CD14-positive monocyte (primary cell): ENCODE measurements at regions not wholly inside any gene's neighbourhood (a gene's known extent, or its start where the extent isn't known, plus 50 kb on each side); places are given as distances from the start of the nearest gene placed in this dataset.

Source experiments
- DNase-seq, 3 donors: peaks; one replicate each; pipeline ENCODE4 v3.0.0-alpha.2; 2011 to 2022
- H2AFZ ChIP-seq: 2 replicates; pipeline ENCODE4 v1.6.0; 2012; ENCODE audit warnings: mild to moderate bottlenecking, low read depth, low read length, inconsistent platforms; ENCODE audit not compliant: insufficient read depth, poor library complexity, severe bottlenecking
- H3K27ac ChIP-seq, 2 donors: 1 replicate in 1 of 2; 2 replicates in 1 of 2; pipeline ENCODE4 v1.5.1; 2012 to 2013; ENCODE audit warnings: low read length in 2 of 2, control low read depth in 1 of 2, inconsistent platforms in 1 of 2, low read depth in 1 of 2, mild to moderate bottlenecking in 1 of 2
- H3K27me3 ChIP-seq, 2 donors: one replicate each; pipeline versions ENCODE4 v1.6.0 to v1.6.1; 2011 to 2013; ENCODE audit warnings: low read length in 2 of 2; ENCODE audit not compliant: control insufficient read depth in 2 of 2, insufficient read depth in 2 of 2
- H3K36me3 ChIP-seq, 2 donors: replicated peaks in 1 of 2; 1 replicate in 1 of 2; 2 replicates in 1 of 2; pipeline versions ENCODE4 v1.5.1 to v1.6.1; 2012 to 2013; ENCODE audit warnings: low read length in 2 of 2, control low read depth in 1 of 2, inconsistent platforms in 1 of 2, mild to moderate bottlenecking in 1 of 2; ENCODE audit not compliant: insufficient read depth in 2 of 2, control insufficient read depth in 1 of 2
- H3K4me1 ChIP-seq, 2 donors: 1 replicate in 1 of 2; 2 replicates in 1 of 2; pipeline versions ENCODE4 v1.5.1 to v1.6.1; 2012 to 2013; ENCODE audit warnings: low read length in 2 of 2, control low read depth in 1 of 2, inconsistent platforms in 1 of 2, mild to moderate bottlenecking in 1 of 2, moderate library complexity in 1 of 2; ENCODE audit not compliant: insufficient read depth in 2 of 2, control insufficient read depth in 1 of 2
- H3K4me2 ChIP-seq: replicated peaks from 2 replicates; pipeline ENCODE3; 2012; ENCODE audit warnings: low read length, moderate library complexity, mild to moderate bottlenecking; ENCODE audit not compliant: poor library complexity, severe bottlenecking; ENCODE audit errors: extremely low read depth
- H3K4me3 ChIP-seq, 3 experiments: fragments of 200-600 bp in 1 of 3; sonication (generic) in 1 of 3; replicated peaks in 1 of 3; 1 replicate in 2 of 3; 2 replicates in 1 of 3; pipeline ENCODE4 v1.5.1; 2011 to 2013; ENCODE audit warnings: low read length in 3 of 3, mild to moderate bottlenecking in 3 of 3, control low read depth in 2 of 3, low read depth in 2 of 3, inconsistent platforms in 1 of 3, moderate library complexity in 1 of 3
- H3K79me2 ChIP-seq: 2 replicates; pipeline ENCODE4 v1.6.0; 2012; ENCODE audit warnings: mild to moderate bottlenecking, control low read depth, inconsistent platforms, low read length, moderate library complexity; ENCODE audit not compliant: insufficient read depth
- H3K9ac ChIP-seq: 2 replicates; pipeline ENCODE4 v1.6.0; 2017; ENCODE audit warnings: low read length, mild to moderate bottlenecking; ENCODE audit not compliant: insufficient read depth, poor library complexity, severe bottlenecking
- H3K9me3 ChIP-seq, 2 donors: replicated peaks in 1 of 2; 1 replicate in 1 of 2; 2 replicates in 1 of 2; pipeline versions ENCODE4 v1.5.1 to v1.6.1; 2012 to 2013; ENCODE audit warnings: low read length in 2 of 2, control low read depth in 1 of 2; ENCODE audit not compliant: control insufficient read depth in 1 of 2, insufficient read depth in 1 of 2
- H4K20me1 ChIP-seq: 2 replicates; pipeline ENCODE4 v1.6.0; 2012; ENCODE audit warnings: mild to moderate bottlenecking, low read length, control low read depth, moderate library complexity; ENCODE audit not compliant: insufficient read depth
- H3K27ac Mint-ChIP-seq, 7 donors: one replicate each; pipeline ENCODE4 v1.8.0; 2020; ENCODE audit warnings: mild to moderate bottlenecking in 7 of 7, mixed read lengths in 7 of 7, moderate library complexity in 6 of 7, inconsistent platforms in 2 of 7
- H3K27me3 Mint-ChIP-seq, 3 donors: one replicate each; pipeline ENCODE4 v1.8.0; 2021 to 2022; ENCODE audit warnings: low read depth in 3 of 3, mild to moderate bottlenecking in 3 of 3, mixed read lengths in 3 of 3, moderate library complexity in 3 of 3, inconsistent platforms in 1 of 3
- H3K36me3 Mint-ChIP-seq, 2 donors: one replicate each; pipeline ENCODE4 v1.8.0; 2020; ENCODE audit warnings: mixed read lengths in 2 of 2, inconsistent platforms in 1 of 2, mild to moderate bottlenecking in 1 of 2
- H3K4me1 Mint-ChIP-seq: one replicate; pipeline ENCODE4 v1.8.0; 2020; ENCODE audit warnings: mild to moderate bottlenecking, mixed read lengths
- H3K4me3 Mint-ChIP-seq, 2 donors: one replicate each; pipeline ENCODE4 v1.8.0; 2020; ENCODE audit warnings: mild to moderate bottlenecking in 2 of 2, mixed read lengths in 2 of 2, moderate library complexity in 1 of 2
- H3K9me3 Mint-ChIP-seq, 7 donors: one replicate each; pipeline ENCODE4 v1.8.0; 2020 to 2022; ENCODE audit warnings: mixed read lengths in 7 of 7, mild to moderate bottlenecking in 6 of 7, moderate library complexity in 6 of 7, inconsistent platforms in 2 of 7
- WGBS: methylation state at CpG from one replicate; pipeline ENCODE4 v1.1.5; 2013; ENCODE audit warnings: missing lambda C conversion rate; ENCODE audit not compliant: insufficient coverage; 5-methylcytosine and 5-hydroxymethylcytosine counted together
- intact Hi-C, 2 donors: fragments of 100-400 bp; cut with micrococcal nuclease; formaldehyde crosslinking; loops; one replicate each; pipeline versions ENCODE4 v1.15.0 to v1.15.1; 2023
- TF ChIP-seq, protein P1 (sequence below): fragments of 200-600 bp; IDR thresholded peaks from one replicate; pipeline ENCODE4 v1.8.0; 2022; ENCODE audit warnings: antibody characterized with exemption, mild to moderate bottlenecking

DNA sequence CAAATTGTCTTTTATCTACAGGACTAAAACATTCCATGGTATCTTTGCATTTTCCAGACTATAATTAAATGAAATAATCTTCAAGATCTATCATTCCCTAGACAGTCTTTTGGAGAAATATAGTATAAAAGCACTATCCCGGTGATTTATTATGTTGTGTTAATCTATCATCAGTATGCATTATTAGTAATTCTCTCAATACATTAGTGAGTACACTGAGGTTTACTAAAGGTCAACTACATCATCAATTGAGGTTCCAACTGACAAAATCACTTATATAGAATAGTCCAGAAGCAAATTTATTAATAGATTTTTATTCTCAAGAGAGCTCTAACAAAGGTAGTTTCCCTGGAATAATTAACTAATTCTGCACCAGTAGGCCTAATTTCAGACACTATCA, 169.6 kb downstream of the KCNA4 start:
- no peaks in the 10 kb centered on the region for H3K36me3 ChIP-seq
- H4K20me1 ChIP-seq = no peaks in the 10 kb centered on the region
- Mint-ChIP-seq H3K36me3 (no peaks in the 10 kb centered on the region), H3K4me3 (no peak overlapping the region), H3K27me3 (peaks cover 0 to 2% (median 0%) of the 10 kb centered on the region in 3 donors), H3K4me1 (no peaks in the 10 kb centered on the region), H3K27ac (no peak overlapping the region), H3K9me3 (peaks cover 0 to 6% (median 0%) of the 10 kb centered on the region in 7 donors)
- H3K9ac ChIP-seq = no peak overlapping the region
- H3K4me2 ChIP-seq = no peak overlapping the region
- no peaks in the 10 kb centered on the region for H3K9me3 ChIP-seq
- H2AFZ ChIP-seq = no peak overlapping the region
- H3K79me2 ChIP-seq = no peaks in the 10 kb centered on the region
- no peak for DNase-seq
- intact Hi-C loops = no loop called here
- no CpG with 5 or more reads among the region's 1 CpG for WGBS
- H3K4me3 ChIP-seq = no peak overlapping the region
- H3K27me3 ChIP-seq = no peaks in the 10 kb centered on the region
- H3K4me1 ChIP-seq = no peaks in the 10 kb centered on the region
- TF ChIP-seq, protein P1, sequence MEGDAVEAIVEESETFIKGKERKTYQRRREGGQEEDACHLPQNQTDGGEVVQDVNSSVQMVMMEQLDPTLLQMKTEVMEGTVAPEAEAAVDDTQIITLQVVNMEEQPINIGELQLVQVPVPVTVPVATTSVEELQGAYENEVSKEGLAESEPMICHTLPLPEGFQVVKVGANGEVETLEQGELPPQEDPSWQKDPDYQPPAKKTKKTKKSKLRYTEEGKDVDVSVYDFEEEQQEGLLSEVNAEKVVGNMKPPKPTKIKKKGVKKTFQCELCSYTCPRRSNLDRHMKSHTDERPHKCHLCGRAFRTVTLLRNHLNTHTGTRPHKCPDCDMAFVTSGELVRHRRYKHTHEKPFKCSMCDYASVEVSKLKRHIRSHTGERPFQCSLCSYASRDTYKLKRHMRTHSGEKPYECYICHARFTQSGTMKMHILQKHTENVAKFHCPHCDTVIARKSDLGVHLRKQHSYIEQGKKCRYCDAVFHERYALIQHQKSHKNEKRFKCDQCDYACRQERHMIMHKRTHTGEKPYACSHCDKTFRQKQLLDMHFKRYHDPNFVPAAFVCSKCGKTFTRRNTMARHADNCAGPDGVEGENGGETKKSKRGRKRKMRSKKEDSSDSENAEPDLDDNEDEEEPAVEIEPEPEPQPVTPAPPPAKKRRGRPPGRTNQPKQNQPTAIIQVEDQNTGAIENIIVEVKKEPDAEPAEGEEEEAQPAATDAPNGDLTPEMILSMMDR = no peak
- no peak overlapping the region for H3K27ac ChIP-seq

DNA sequence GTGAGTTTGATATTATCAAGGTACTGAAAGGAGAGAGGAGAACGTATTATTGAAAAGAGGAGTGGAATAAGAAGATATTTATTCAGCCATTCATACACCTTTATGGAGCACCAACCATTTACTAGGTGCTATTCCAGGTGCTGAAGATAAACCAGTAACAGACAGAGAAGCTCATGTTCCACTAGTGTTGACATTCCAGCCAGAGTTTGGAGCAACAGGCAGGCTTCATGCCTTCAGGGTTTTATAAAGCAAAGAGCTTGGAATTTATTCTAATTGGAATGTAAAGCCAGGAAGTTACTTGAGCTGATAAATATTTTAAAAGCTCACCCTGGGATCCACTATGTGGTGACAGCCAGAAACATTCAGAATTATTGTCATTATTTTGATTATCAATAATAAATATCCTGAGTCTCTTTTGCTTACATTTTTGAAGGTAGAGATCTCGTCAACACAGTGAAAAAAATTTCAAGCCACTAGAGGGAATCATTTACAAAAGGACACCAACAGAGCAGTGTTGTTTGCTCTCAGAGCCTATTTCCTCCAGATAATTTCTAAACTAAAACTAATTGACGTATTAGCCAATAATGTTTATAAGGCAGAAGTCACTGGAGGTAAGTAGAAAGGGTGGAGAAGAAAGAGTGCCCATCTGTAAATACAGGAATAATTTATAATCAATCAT, 172.0 kb downstream of the KCNA4 start:
- Histone ChIP-seq H3K4me3 (no peak overlapping the region), H3K4me1 (no peaks in the 10 kb centered on the region), H4K20me1 (no peaks in the 10 kb centered on the region), H3K9me3 (no peaks in the 10 kb centered on the region), H3K36me3 (no peaks in the 10 kb centered on the region), H3K27me3 (no peaks in the 10 kb centered on the region), H3K4me2 (no peak overlapping the region), H3K9ac (no peak overlapping the region), H3K79me2 (no peaks in the 10 kb centered on the region), H3K27ac (no peak overlapping the region), H2AFZ (no peak overlapping the region)
- TF ChIP-seq, protein P1 = no peak
- no peaks in the 10 kb centered on the region for H3K4me1 Mint-ChIP-seq
- peaks cover 0 to 3% (median 0%) of the 10 kb centered on the region in 7 donors for H3K9me3 Mint-ChIP-seq
- no peak overlapping the region for H3K4me3 Mint-ChIP-seq
- H3K36me3 Mint-ChIP-seq = no peaks in the 10 kb centered on the region
- WGBS = no CpG with 5 or more reads among the region's 3 CpGs
- H3K27me3 Mint-ChIP-seq = peaks cover 0 to 2% (median 0%) of the 10 kb centered on the region in 3 donors
- intact Hi-C loops = no loop called here
- H3K27ac Mint-ChIP-seq = no peak overlapping the region
- no peak for DNase-seq
